ENCODE measurements at regions not wholly inside any gene's neighbourhood (a gene's known extent, or its start where the extent isn't known, plus 50 kb on each side); places are given as distances from the start of the nearest gene placed in this dataset.
"Not testable (repeated sequence)": the region's sequence is repeated elsewhere in the genome, so short reads cannot be mapped to it uniquely, and the experiment has no call there.

DNA sequence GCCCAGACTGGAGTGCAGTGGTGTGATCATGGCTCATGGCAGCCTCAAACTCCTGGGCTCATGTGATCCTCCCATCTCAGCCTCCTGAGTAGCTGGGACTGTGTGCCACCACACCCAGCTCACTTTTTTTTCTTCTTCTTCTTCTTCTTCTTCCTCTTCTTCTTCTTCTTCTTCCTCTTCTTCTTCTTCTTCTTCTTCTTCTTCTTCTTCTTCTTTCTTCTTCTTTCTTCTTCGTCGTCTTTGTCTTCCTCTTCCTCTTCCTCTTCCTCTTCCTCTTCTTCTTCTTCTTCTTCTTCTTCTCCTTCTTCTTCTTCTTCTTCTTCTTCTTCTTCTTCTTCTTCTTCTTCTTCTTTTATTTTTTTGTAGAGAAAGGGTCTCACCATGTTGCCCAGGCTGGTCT is 78.8 kb upstream of the RPH3A start:
- DNase-seq, result not testable (repeated sequence)

DNA sequence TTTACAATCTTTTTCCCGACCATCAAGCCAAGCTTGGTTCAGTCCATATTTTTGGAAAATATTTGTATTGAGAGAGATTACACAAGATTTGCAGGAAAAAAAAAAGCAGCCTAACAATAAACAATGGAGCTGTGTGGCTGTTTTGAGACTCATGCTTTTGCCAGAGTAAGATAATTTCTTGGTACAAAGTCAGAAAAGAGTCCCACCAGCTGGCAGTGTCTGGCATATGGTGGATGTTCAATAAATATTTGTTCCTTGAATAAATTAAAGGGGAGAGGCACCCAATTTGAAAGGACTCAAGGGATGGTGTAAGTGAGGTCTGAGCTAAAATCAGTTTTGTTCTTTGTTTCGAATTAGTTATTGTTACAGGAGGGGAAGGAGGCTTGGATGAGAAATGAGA is 78.1 kb upstream of the RPH3A start:
- DNase-seq, result no peak

DNA sequence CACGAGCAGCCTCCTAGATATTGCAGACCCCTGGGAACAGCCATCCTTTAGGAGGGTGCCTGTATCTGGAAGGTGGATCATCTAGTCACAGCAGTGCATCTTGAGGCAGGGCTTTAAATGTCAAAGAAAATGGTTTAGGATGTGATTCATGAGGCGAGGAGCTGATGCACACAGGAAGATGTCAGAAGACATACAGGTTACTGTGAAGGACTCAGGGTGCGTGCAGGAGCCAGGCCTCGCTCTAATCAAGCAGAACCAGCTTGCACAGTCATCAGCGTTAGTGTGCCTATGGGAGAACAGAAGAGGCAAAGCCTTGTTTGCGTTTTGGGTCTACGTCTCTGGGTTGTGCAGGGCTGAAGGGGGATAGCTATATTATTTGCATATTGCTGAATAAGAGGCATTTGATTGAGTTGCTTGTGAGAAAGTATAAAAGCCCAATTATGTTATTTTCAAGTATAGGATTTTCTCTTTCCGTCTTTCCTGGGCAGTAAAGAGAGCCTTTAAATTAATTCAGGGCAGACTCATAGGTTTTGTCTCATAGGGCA is 77.3 kb upstream of the RPH3A start:
- no peak for DNase-seq

DNA sequence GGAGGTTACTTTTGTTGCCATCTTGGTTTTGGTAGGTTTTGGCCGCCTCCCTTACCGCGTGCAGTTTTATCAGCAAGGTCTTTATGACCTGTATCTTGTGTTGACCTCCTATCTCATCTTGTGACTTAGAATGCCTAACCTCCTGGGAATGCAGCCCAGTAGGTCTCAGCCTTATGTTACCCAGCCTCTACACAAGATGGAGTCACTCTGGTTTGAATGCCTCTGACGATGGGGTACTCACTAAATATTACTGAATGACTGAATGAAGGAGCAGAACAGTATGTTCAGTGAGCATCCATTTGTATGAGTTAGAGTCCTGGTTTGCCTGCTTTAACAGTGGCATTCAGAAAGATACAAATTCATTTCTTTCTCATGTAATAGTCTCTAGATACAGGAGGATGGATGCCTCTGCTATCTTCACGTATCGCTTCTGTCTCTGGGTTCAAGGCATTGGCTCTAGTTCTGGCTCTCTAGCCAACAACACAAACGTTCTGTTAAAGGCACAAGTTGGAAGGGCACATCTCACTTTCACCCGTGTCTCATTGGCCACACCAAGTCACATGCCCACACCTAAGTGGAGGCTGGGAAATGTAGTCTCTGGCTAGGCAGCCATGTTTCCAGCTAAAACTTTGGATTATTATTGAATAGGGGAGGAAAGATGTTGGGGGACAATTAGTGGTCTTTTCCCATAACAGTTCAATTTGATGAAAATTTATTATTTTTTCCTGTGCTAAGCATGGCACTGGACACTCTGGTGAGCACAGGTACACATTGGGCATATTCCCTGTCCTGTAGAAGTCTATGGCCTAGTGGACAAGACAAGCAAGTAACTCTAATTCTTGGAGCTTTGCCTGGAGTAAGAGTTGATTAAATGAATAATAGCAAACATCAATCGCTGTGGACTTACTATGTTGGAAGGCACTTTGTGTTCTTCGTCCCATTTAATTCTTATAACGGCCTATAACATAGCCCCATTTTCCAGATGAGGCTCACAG is 75.2 kb upstream of the RPH3A start:
- DNase-seq, result no peak

DNA sequence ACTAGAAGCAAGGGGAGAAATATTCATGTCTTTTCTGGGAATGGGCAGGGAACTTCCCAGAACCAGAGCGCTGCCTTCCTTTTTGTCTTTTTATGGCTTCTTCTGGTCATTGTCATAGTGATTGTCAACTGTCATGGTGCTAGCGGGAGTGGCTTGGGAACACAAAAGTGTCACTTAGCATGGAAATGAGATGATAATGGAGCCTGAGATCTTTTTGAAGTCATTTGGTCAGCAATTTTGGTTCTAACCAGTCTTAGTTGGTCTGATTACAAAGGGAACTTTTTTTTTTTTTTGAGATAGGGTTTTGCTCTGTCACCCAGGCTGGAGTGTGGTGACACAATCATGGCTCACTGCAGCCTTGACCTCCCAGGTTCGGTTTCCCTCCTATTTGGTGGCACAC is 62.7 kb upstream of the RPH3A start:
- DNase-seq, result no peak

DNA sequence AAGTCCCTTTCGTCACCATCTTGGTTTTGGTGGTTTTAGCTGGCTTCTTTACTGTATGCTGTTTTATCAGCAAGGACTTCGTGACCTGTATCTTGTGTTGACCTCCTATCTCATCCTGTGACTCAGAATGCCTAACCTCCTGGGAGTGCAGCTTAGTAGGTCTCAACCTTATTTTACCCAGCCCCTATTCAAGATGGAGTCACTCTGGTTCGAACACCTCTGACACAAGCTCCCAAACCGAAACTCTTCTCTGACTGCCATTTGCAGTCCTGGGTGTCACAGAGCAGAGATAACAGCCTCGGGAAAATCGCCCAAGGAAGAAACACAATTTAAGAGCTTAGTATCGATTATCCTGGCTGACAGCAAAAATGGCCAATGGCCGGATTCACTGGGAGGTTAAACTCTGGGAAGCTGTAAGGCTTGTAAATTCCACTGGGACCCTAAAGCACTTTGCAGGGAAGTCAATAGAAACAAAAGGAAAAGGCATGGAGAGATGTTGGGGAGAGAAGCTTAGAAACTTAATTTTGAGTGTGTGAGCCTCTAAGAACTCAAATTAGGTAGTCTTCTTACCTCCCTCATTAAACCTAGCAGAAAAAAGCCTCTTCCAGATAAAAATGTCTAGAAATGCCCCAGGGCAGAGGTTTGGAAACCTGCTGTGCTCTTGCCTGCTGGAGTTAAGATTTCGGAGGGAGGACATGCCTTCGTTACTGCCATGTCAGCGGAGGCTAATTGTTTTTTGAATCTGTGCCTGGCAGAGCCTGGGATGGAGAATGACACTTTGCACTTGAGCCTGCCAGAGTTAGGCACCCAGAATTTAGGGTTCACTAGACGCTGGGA is 56.5 kb upstream of the RPH3A start:
- DNase-seq, result no peak

DNA sequence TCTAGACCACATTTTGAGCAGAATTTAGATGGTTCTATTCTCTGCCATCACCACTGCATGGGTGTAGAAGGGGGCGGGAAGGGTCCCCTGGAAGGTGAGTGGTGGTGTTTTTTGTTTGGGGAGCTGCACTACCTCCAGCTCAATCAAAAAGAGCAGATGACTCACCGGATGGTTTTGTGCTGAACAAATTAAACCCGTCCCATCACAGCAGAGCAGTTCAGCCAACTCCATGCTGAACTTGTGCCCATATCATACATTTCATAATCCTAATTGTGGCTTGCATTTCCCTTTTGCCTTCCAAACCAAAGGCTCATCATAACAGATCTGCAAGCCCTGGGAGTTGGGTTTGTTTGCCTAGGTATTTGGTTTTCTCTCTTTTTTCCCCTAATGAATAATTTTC is 53.0 kb upstream of the RPH3A start:
- DNase-seq, result no peak

DNA sequence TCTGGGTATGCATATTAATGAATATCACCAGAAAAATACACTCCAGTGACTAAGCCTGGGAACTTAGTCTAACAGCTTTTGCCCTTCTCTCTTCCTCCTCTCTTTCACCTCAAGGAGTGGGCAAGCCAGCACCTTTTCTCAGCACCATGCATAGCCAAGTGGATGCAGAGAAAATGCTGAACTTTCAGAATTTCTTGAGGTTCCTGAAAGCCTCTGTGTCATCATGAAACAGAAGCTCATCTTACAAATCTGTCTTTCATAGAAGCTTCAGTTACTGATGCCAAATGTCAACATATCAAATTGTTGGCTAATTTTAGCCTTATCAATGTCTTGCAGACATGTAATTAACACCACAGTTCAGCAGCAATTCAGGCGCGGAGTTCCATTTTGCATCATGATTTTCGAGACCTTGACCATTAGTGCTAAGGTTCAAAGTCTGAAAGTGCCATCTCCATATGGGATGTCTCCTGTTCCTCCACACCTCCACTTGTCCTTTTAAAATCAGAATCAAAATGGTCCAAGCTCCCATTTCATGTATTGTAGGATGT is 51.1 kb upstream of the RPH3A start:
- DNase-seq, result no peak

DNA sequence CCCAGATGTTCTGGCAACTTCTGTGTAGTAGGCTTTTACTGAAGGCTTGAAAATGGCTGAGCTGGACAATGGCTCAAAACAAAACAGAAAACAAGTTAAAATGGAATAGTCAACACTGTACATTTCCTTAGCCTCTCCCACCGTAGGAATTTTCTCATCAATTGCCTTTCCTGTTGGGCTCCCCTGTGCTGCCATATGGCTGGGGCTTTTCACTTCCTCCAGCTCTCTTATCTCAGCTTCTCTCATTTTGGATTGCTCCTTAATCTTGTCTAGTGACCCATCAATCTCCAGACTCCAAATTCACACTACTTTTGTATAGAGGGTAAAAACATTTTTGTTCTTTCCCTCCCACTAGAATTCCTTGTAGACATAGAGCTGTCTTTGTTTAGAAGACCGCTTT is 50.4 kb upstream of the RPH3A start:
- DNase-seq, result no peak

Data from fibroblast of skin of right quadriceps (primary cell).